ENCODE measurements at regions not wholly inside any gene's neighbourhood (a gene's known extent, or its start where the extent isn't known, plus 50 kb on each side); places are given as distances from the start of the nearest gene placed in this dataset.
A peak's percentile ranks its signal among the peaks of the same experiment; 100 is the strongest.

- Histone ChIP-seq H3K79me1 (ENCODE audit: low read depth in 1 of 2, low read length in 2 of 2) (no peaks in the 10 kb centered on the region), H3K4me1 (ENCODE audit: control insufficient read depth, insufficient read depth, low read length) (peaks cover 5% of the 10 kb centered on the region; the same call in 1 of the 2 replicates), H3K9ac (ENCODE audit: low read depth, low read length) (no peak overlapping the region), H2BK20ac (ENCODE audit: low read depth, low read length) (no peak overlapping the region), H2AK9ac (replicated peaks; ENCODE audit: low read depth, low read length, poor library complexity) (no peak overlapping the region), H3K18ac (ENCODE audit: low read depth, low read length) (no peak overlapping the region), H4K5ac (ENCODE audit: low read depth, low read length) (no peak overlapping the region), H2AFZ (replicated peaks; ENCODE audit: low read length, poor library complexity) (no peak overlapping the region), H3K14ac (replicated peaks; ENCODE audit: low read depth, low read length) (no peak overlapping the region), H3K4me2 (ENCODE audit: low read depth, low read length) (no peak overlapping the region), H4K91ac (ENCODE audit: insufficient read depth, low read depth, low read length) (no peak overlapping the region), H2BK15ac (ENCODE audit: low read depth, low read length) (no peak overlapping the region; the same call in 2 of the 3 replicates), H3K36me3 (ENCODE audit: control insufficient read depth, insufficient read depth, low read length) (no peaks in the 10 kb centered on the region), H3K4me3 (ENCODE audit: insufficient read depth, low read depth, low read length) (no peak overlapping the region), H3K4ac (ENCODE audit: low read depth, low read length) (no peak overlapping the region; the same call in 1 of the 2 replicates), H4K8ac (ENCODE audit: low read depth in 2 of 2, low read length in 2 of 2) (no peak overlapping the region), H3K23ac (ENCODE audit: low read depth, low read length) (no peak overlapping the region), H2AK5ac (ENCODE audit: low read depth, low read length) (peak overlapping the region; percentile 6), H3K27me3 (ENCODE audit: control insufficient read depth, insufficient read depth, low read length) (peaks cover 2% of the 10 kb centered on the region), H2BK120ac (ENCODE audit: low read depth, low read length) (no peak overlapping the region), H3K56ac (ENCODE audit: extremely low read depth, insufficient read depth, low read length) (no peak overlapping the region), H3K27ac (ENCODE audit: insufficient read depth, low read length) (no peak overlapping the region), H3K9me1 (ENCODE audit: insufficient read depth, low read length) (no peaks in the 10 kb centered on the region; the same call in 1 of the 2 replicates), H2BK5ac (ENCODE audit: low read depth, low read length, poor library complexity, severe bottlenecking) (no peak overlapping the region), H4K20me1 (ENCODE audit: insufficient read depth, low read length) (no peaks in the 10 kb centered on the region), H3K9me3 (ENCODE audit: control insufficient read depth, insufficient read depth, low read length) (no peaks in the 10 kb centered on the region)
- in situ Hi-C loops (cut with MboI; ENCODE audit: low sequenced_read_pairs), result no loop called here
- TF ChIP-seq CTCF (conservative IDR thresholded peaks at IDR 0.05; ENCODE audit: low read depth, low read length) (no peak), MAZ (IDR thresholded peaks at IDR 0.05; ENCODE audit: borderline replicate concordance, low read depth, low read length) (no peak), SMC3 (IDR thresholded peaks at IDR 0.05; ENCODE audit: low read depth, low read length) (no peak), MXI1 (IDR thresholded peaks at IDR 0.05; ENCODE audit: borderline replicate concordance, low read depth, low read length) (no peak), CEBPB (IDR thresholded peaks at IDR 0.05; ENCODE audit: low read depth, low read length) (no peak), POLR2A (IDR thresholded peaks at IDR 0.05; ENCODE audit: low read depth, low read length) (no peak), RAD21 (IDR thresholded peaks at IDR 0.05; ENCODE audit: low read length) (no peak), USF2 (IDR thresholded peaks at IDR 0.05; ENCODE audit: low read depth, low read length) (no peak), FOS (IDR thresholded peaks at IDR 0.05; ENCODE audit: low read depth, low read length) (no peak), BHLHE40 (IDR thresholded peaks at IDR 0.05; ENCODE audit: low read depth, low read length) (no peak), RCOR1 (IDR thresholded peaks at IDR 0.05; ENCODE audit: insufficient replicate concordance, low read length) (no peak), NFE2L2 (IDR thresholded peaks at IDR 0.05; ENCODE audit: low read depth, low read length) (no peak), ELK1 (IDR thresholded peaks at IDR 0.05; ENCODE audit: borderline replicate concordance, low read depth, low read length) (no peak), RFX5 (IDR thresholded peaks at IDR 0.05; ENCODE audit: low read depth, low read length) (no peak), CHD1 (IDR thresholded peaks at IDR 0.05; ENCODE audit: low read depth, low read length) (no peak), MAFK (IDR thresholded peaks at IDR 0.05; ENCODE audit: low read depth, low read length) (no peak)
- intact Hi-C loops (cut with micrococcal nuclease), result no loop called here
- no TSS peak for BruUV-seq (replicated peaks)
- ChIA-PET CTCF (no interaction called here), POLR2A (ENCODE audit: unreplicated experiment) (no interaction called here)
- WGBS, 2 experiments (ENCODE audit: extremely low coverage in 2 of 2, insufficient read length in 1 of 2), result 94% methylated on average over 5 of the region's 10 CpGs; no CpG with 5 or more reads in 1 of the 2 experiments
- DNase-seq, result no peak
- dilution Hi-C loops (cut with HindIII; ENCODE audit: low sequenced_read_pairs, unreplicated experiment), result no loop called here
- ATAC-seq (ENCODE audit: low read depth), result no peak
These were observed 179.6 kb downstream of the VAPA start for GRCh38 chr18:10093445-10093844.

Data from IMR-90 (cell line).